Superior temporal gyrus (tissue), 1 donor: ENCODE measurements at regions not wholly inside any gene's neighbourhood (a gene's known extent, or its start where the extent isn't known, plus 50 kb on each side); places are given as distances from the start of the nearest gene placed in this dataset.
"Not testable (repeated sequence)": the region's sequence is repeated elsewhere in the genome, so short reads cannot be mapped to it uniquely, and the experiment has no call there.

Experiments used
- DNase-seq: peaks from one replicate; pipeline ENCODE4 v3.0.0-alpha.2; 2016; ENCODE audit errors: extremely low spot score

DNA sequence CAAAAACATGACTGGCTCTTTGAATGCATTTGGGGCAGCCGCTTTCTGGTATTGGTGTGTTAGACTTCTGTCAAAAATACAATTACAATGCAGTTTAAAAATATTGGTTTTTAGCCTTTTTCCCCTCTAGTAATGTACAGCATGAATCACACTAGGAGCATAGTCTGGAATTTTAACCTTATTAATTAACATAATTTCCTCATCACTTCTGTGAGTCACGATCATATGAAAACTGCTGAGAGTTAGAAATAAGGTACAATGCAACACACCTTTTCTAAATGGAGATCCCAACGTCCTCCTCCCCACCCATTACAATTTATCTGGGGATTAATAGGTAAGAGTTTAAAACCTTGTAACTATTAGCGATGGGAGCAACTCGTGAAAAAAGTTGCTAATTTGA is 297.1 kb upstream of the RIMS1 start:
- DNase-seq, result no peak

DNA sequence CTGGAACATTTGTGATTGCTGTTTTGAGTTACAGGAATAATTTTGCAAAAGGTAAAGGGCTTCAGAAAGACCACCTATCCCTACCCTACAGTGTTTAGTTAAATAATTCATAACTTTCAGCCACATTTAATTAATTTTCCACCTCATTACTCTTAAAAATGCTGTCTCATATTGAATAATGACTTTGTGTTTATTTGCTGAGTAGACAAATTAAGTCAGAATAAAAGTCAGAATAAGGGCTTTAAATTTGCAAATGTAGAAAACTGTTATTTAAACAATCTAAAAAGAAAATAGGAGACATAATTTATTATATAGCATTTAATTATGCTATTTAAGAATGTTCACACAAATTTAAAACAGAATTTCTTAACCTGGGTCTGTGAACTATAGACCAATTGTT is 293.7 kb upstream of the RIMS1 start:
- DNase-seq, result no peak

DNA sequence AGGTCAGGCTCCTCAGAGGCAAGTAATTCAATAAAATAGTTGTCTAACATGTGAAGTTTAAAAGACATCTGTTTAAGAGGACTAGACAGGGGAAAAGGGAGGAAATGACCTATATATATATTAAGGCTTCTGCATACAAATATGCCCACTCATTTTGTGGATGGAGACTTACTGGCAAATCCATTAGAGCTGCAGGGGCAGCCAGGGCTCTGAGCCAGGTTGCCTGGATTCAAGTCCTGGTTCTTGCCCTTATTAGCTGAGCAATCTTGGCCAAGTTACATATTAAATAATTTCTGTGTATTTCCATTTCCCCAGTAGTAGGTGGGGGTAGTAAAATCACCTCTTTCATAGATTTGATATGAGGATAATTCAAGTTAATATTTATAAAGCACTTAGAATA is 287.0 kb upstream of the RIMS1 start:
- no peak for DNase-seq

DNA sequence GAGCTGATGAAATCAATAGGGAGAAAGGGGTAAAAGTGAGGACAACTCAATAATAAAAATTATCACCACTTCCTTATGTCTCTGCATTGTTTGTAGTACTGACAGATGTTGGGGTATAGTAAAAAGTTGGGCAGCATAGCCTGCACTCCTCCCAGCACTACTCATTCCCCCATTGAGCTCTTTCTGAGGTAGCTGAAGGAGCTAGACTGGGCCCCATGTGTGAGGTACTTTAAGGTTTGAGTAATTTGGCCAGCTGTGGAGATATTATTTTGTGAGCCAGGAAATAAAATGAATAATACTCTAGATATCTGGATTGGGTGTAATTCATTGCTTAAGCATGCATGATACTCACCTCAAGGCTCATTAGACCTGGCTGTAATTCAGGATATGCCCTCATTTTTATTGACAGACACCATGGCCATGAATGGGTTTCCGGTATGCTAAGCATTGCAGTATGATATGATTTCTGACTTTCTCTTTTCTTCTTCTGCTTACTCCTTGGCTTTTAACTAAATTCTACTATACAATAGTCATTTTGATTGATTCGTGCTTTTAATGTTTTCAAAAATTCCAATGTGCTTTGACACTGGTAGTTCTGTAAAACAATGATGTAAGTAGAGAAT is 283.9 kb upstream of the RIMS1 start:
- no peak for DNase-seq

DNA sequence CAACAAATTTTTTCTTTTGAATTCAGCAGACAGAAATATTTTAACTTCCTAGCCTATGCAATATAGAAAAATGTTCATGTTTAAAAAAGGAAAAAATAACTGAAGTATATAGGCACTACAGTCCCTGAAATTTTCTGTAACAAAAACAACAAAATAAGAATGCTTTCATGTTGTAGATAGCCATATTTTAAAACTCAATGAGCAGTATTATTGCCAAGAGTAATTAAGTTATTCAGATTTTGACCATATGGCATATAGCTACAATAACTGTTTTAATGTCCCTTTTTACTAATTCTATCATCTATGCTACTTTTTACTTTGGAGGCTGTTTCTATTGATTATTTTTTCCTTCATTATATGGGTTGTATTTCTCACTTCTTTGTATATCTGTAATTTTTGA is 283.3 kb upstream of the RIMS1 start:
- DNase-seq, result no peak

DNA sequence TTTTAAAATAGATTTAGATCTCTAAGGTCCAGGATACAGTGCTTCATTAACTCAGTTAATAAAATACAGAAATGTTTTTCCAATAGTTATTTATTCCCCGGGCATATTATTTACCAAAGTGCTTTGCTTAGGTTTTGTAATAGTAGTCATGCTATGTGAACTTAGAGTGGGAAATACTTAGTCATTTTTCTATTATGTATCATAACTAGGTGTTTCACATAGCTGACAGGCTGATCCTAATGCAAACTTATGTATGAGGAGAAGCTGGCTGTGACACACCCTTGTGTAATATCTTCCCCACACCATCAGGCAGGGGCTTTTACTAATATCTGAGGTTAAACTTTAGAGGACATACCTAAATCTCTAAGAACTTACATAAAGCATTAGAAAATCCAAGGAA is 277.7 kb upstream of the RIMS1 start:
- DNase-seq, result no peak

DNA sequence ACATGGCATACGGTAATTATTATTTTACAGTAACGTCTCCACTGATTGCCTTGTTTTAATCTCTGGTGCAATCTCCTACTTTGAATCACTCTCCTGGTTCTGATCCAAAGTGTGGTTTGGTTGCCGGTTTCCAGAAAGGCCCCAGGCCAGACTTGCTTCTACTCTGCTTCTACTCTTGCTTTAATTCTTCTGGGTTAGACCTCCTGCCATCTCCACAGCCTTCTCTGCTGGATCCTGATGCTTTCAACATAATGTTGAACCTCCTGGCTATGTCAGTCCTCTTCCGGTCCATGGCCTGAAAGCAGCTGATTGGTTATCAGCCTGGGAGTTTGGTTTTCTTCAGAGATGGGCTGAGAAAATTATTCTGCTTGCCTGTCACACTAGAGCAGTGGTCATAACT is 266.5 kb upstream of the RIMS1 start:
- DNase-seq, result no peak

DNA sequence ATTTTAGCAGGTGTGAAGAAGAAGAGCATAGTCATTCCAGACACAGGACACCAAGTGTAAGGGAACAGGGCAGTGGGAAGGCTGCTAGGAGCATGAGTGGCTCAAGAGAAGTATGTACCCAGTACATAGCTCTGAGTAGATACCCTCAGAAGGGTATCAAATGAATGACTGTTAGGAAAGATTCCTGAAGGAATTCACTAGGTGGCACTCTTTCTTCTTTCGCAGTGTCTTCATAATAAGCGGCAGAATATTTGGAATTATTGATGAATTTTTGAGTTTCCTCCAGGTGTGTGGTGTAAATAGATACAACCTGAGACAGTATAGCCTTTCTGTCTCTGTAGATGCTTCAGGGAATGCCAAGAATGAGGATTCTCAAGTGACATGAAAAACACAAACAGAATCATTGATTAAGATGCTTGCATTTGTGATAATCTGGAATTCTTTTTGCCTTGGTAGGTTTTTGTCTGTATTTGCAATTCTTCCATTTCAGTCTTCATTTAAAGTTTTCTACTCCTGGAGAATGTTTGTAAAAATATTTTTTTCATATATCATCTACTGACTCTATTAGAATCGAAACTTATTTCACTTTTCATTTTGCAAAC is 264.3 kb upstream of the RIMS1 start:
- peak; percentile 49 for DNase-seq

DNA sequence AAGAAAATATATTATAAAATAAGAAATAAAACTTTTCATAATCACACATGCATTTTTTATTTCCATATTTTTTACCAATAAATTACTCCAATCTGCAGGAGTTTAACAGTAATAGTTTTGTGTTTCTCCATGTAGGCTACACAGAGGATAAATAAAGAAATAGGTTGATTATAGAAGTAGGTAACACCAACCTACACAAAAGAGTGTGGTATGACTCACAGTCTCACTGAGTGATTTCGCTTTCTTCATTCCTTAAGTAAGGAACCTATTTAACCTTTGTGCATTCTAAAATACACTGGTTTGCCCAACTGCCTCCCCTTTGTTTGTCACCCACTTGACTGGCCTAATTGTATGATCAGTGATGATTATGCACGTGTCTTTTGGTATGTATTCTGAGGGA is 244.2 kb upstream of the RIMS1 start:
- DNase-seq, result no peak

DNA sequence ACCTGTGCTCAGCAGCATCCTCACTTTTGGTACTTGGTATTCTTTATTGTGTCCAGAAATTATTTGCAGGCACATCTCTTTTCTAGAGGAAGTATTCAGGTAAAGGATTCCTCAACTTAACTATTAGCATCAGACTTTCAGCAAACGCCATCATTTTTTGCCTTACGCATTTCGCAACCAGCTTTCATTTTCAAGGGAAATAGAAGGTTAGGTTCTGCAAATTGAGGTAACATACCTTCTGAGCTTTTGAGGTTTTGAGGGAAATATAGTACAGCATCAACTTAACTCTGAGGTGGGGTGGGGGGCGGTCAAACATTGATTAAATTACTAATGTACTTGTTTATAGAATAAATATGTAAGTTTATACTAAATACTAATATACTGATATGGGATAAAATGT is 243.6 kb upstream of the RIMS1 start:
- no peak for DNase-seq

DNA sequence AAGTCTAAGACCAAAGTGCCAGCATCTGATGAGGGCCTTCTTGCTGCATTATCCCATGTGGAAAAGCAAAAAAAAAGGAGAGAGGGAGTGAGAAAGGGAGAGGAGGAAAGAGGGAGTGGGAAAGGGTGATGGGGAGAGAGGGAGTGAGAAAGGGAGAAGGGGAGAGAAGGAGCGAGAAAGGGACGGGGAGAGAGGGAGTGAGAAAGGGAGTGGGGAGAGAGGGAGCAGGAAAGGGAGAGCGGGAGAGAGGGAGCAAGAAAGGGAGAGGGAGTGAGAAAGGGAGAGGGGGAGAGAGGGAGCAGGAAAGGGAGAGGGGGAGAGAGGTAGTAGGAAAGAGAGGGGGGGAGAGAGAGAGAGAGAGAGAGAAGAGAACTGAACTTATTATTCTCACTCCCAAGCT is 241.1 kb upstream of the RIMS1 start:
- no peak for DNase-seq

DNA sequence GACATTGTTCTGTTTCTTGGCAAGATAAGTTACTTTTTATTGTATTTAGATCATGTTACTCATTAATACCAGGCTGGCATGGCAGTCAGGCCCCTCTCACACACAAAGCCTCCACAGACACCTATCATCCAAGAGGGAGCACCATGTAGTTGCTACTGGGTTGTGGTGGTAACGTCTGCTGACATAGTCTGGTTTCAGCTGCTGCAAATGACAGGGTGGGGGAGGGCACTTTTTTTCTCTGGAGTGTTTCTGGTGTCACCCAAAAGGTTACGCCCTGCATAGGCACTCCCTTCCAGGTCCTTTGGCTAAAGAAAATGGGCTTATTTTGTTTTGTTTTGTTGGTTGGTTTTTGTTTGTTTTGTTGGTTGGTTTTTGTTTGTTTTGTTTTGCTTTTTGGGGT is 236.4 kb upstream of the RIMS1 start:
- DNase-seq, result no peak

DNA sequence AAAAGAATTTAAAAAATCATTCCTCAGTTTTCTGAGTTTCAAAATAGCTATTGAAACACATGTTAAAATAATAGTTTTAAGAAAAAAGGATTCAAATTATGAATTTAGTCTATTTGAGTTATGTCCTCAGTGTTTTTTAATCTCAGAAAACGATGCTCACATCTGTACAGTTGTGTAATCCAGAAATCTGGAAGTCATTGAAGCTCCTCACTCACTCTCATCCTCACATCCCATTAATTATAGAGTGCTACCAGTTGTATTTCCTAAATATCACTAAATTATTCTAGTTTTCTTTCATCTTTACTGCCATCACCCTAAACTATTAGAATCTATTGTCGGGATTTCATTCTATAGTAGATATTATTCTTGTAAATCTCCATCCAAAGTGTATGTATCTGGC is 234.7 kb upstream of the RIMS1 start:
- DNase-seq, result no peak

DNA sequence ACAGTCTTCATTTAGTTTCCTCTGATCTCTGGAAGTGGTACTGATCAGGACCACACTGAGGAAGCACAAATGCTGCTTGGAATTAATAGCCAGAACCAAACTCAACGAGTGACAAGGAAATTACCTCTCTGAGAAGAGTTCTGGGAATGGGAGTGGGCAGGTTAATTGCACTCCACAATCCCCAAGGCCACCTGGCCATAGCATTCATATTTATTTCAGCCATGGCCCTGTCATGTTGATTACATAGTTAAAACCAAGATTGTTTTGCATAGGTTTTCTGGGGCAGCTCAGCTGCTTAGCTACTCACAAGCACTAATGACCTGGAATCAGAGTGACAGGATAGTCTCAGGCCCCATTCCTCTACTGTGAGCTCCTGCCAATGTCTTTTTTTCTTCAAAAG is 230.2 kb upstream of the RIMS1 start:
- DNase-seq, result no peak

DNA sequence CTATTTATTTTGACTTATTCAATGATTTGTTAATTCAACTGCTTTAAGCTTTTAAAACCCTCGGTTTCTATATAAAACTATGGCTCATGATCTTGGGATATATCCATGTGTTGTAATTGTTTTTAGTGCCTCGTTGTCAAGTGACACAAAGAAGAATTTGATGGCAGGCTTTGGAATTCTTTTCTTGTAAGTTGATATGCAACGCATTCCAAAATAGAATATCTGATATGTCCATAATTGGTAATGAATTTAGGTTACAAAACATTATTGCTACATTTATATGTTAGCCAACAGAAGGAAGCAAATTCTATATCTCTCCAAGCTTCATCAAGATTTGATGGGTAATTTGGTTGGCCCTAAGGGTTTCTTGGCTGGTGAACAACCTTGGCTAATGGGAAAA is 220.4 kb upstream of the RIMS1 start:
- DNase-seq, result no peak

DNA sequence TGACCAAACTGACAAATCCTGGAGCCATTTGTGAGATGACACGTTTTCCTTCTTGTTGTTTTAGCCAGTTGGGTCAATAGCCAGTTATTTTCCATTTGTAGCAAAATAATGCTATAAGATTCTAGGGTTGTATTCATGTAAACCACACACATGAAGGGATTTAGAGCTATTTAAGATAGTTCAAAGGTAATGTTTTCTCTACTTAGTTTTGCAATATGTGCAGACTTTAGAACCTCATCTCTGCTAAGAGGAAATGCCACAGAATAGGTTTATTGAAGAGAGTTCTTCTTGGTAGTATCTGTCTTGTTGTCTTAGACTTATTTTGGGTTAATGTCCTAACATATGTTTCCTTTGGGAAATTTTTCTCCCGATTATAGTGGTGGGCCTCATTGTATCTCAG is 213.5 kb upstream of the RIMS1 start:
- no peak for DNase-seq

DNA sequence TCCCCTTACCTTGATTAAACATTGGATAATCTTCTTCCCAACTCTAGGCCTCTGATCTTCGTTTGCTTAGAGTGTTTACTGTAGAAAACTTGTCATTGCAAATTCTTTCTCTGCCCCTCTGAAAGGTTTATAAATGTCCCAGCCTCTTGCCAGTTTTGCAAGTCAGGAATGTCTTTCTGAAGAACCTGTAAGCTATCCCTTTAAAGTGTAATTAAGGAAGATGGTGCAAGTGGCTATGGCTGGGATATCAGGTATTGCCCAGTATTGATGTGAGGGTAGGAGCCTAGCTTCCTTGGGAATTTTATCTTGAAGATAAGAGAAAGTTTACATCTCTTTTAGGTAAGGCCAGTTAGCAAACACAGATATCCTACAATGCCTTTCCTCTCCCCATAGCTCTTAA is 211.0 kb upstream of the RIMS1 start:
- no peak for DNase-seq

DNA sequence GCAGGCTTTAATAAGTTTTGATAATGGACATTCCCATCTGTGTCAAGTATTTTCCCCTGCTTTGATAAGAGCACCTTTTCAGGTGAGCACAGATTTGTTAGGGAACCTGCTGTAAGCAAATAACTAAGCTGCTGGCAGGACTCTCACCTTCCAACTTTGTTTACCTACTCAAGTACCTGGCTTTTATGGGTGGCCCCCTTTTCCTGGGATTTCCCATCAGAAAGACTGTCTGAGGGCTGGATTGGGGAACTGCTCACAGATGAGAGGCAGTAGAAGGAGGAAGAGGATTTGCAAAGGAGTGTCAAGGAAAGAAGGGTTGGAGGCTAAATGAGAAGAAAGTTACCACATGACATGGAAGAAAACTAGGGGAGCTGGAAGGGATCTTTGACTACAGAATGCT is 210.1 kb upstream of the RIMS1 start:
- no peak for DNase-seq

DNA sequence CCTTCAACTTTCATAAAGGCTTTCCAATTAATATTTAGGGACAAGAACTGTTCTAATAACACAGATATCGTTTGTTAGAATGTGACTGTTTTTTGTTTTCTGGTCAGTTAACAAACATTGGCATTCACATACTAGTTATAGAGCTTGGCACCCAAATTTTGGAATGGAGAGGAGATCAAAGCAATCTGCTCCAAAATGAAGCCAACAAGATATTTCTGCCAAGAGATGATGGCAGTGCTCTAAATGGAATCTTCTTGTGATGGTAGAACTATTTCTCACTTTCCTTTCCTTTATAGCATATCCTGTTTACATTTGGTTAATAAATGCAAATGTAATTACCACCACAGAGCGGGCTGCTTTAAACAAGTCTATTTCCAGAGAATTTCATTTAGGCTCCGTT is 208.3 kb upstream of the RIMS1 start:
- no peak for DNase-seq

DNA sequence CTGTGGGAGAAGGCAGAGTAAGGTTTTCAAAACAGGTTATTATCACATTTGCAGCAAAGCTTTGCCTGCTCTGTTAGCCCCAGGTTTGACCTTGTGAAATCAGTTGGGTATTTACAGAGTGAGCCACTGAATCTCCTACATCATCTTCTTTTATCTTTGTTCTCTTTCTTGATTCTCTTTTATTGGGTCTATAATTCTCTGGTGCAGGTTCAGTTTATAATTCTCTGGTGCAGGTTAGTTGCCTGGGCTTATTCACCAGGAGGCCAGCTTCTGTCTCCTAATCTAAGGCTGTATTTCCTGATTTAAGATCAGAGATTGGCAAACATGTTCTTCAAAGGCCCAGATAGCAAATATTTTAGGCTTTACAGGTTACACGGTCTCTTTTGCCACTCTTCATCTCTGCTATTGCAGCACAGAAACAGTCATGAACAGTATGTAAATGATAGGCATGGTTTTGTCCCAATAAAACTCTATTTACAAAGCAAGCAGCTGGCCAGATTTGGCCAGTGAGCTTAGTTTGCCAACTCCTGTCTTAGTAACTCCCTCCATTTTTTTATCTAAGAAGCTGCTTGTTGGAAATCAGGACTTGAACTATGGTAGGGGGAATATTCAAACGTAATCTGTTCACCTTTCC is 205.0 kb upstream of the RIMS1 start:
- DNase-seq, result no peak

DNA sequence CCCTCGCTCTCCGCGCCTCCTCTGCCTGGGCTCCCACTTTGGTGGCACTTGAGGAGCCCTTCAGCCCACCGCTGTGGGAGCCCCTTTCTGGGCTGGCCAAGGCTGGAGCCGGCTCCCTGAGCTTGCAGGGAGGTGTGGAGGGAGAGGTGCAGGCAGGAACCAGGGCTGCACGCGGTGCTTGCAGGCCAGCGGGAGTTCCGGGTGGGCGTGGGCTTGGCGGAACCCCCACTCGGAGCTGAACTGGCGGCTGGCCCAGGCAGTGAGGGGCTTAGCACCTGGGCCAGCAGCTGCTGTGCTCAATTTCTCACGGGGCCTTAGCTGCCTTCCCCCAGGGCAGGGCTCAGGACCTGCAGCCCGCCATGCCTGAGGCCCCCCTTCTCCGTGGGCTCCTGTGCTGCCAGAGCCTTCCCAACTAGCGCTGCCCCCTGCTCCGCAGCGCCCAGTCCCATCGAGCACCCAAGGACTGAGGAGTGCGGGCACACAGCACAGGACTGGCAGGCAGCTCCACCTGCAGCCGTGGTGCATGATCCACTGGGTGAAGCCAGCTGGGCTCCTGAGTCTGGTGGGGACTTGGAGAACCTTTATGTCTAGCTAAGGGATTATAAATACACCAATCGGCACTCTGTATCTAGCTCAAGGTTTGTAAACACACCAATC is 200.2 kb upstream of the RIMS1 start:
- DNase-seq, result not testable (repeated sequence)

DNA sequence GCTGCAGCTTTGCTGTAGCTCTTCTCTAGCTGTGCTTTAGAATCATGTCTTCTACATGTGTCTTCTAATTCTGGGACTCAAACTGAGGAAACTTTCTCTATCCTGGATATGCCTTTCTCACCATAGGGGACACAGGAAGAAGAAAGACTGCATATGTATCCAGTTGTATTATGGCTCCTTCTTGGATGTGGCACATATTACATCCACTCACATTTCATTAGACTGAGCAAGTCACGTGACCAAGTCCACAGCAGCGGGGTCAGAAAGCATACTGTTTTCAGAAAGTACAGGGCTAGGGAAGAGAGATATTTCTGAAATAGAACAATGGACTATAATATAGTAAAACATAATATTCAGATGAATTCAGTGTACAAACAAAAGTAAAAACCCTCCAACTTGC is 187.6 kb upstream of the RIMS1 start:
- no peak for DNase-seq

DNA sequence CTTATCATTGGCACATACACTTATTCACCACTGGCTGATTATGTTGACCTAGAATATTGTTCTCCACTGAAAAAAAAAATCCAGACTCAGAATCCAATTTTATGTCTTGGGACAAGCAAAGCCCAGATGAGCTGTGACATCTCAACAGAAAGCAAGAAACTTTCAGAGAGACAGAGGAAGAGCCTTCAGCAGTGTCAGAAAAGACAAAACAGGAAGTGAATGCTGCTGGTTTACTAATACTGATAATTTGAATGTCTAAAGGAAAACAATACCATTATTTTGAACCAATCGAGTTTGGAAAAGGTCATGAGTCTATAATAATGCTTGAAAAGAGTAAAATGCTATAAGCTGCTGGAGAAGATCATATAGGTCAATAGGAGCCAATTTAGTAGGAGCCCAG is 179.8 kb upstream of the RIMS1 start:
- DNase-seq, result no peak
